ENCODE measurements at regions not wholly inside any gene's neighbourhood (a gene's known extent, or its start where the extent isn't known, plus 50 kb on each side); places are given as distances from the start of the nearest gene placed in this dataset.
"Not testable (repeated sequence)": the region's sequence is repeated elsewhere in the genome, so short reads cannot be mapped to it uniquely, and the experiment has no call there.

DNA sequence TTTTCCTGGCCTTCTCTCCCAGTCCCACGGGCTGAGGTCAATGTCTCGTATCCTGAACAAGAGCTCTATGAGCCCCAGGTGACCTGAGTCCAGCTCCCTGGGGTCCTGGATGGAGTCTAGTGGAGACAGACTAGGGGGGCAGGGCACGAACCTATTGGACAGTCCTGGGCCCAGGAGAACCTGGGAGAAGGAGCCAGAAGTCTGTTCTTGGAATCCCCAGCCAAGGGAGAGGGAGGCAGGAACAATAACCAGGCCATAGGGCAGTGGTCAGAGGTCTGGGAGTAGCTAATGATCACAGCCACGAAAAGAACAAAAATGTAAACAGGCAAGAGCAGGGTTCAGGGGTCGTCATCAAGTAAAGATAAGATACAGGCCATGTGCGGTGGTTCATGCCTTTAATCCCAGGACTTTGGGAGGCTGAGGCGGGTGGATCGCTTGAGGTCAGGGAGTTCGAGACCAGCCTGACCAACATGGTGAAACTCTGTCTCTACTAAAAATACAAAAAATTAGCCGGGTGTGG is 60.8 kb downstream of the COPRS start:
- Histone ChIP-seq H3K36me3 (no peaks in the 10 kb centered on the region), H3K4me3 (no peak overlapping the region), H3K4me1 (peaks cover 0 to 8% of the 10 kb centered on the region in 2 donors), H3K9me3 (no peaks in the 10 kb centered on the region), H3K27me3 (no peaks in the 10 kb centered on the region), H3K27ac (no peak overlapping the region)
- TF ChIP-seq, protein P1, sequence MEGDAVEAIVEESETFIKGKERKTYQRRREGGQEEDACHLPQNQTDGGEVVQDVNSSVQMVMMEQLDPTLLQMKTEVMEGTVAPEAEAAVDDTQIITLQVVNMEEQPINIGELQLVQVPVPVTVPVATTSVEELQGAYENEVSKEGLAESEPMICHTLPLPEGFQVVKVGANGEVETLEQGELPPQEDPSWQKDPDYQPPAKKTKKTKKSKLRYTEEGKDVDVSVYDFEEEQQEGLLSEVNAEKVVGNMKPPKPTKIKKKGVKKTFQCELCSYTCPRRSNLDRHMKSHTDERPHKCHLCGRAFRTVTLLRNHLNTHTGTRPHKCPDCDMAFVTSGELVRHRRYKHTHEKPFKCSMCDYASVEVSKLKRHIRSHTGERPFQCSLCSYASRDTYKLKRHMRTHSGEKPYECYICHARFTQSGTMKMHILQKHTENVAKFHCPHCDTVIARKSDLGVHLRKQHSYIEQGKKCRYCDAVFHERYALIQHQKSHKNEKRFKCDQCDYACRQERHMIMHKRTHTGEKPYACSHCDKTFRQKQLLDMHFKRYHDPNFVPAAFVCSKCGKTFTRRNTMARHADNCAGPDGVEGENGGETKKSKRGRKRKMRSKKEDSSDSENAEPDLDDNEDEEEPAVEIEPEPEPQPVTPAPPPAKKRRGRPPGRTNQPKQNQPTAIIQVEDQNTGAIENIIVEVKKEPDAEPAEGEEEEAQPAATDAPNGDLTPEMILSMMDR (IDR thresholded peaks at IDR 0.05) = no peak
- no peak for DNase-seq (ENCODE audit: low spot score)

DNA sequence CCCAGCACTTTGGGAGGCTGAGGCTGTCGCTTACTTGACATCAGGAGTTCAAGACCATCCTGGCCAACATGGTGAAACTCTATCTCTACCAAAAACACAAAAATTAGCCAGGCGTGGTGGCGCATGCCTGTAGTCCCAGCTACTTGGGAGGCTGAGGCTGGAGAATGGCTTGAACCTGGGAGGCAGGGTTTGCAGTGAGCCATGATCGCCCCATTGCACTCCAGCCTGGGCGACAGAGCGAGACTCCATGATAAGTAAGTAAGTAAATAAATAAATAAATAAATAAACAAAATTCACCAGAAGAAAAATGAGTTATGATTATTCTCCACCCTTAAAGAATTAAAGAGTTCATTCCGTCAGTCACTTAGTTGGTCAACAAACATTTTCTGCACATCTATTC is 63.1 kb downstream of the COPRS start:
- not testable (repeated sequence) for H3K4me1 ChIP-seq; H3K27me3 ChIP-seq; H3K9me3 ChIP-seq; H3K4me3 ChIP-seq; DNase-seq (ENCODE audit: low spot score); H3K27ac ChIP-seq; H3K36me3 ChIP-seq

DNA sequence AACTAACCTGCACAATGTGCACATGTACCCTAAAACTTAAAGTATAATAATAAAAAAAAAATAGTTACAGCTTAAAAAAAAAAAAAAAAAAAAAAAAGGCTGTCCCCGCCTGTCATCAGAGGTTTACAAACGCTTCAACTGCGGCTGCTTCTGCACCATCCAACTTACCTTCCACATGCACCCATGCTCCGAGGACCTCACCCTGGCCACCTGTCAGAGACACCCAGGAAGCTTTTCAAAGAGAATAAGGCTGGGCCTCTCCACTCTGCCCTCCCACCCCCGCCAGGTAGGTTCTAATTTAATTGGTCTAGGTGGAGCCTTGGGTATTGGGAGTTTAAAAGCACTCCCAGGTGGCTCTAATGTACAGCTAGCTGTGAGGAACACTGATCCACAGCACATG is 64.9 kb downstream of the COPRS start:
- Histone ChIP-seq H3K4me3 (no peak overlapping the region), H3K27ac (no peak overlapping the region), H3K36me3 (no peaks in the 10 kb centered on the region), H3K27me3 (no peaks in the 10 kb centered on the region), H3K9me3 (no peaks in the 10 kb centered on the region), H3K4me1 (no peaks in the 10 kb centered on the region)
- DNase-seq (ENCODE audit: low spot score) = no peak
- TF ChIP-seq, protein P1 (IDR thresholded peaks at IDR 0.05) = no peak

DNA sequence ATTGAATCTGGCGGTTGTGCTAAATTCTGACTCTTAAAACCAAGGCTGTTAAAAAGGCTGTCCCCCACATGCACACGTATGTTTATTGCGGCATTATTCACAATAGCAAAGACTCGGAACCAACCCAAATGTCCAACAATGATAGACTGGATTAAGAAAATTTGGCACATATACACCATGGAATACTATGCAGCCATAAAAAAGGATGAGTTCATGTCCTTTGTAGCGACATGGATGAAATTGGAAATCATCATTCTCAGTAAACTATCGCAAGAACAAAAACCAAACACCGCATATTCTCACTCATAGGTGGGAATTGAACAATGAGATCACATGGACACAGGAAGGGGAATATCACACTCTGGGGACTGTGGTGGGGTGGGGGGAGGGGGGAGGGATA is 65.4 kb downstream of the COPRS start:
- H3K4me3 ChIP-seq; H3K27me3 ChIP-seq; H3K9me3 ChIP-seq; H3K27ac ChIP-seq; DNase-seq (ENCODE audit: low spot score); H3K4me1 ChIP-seq; H3K36me3 ChIP-seq: not testable (repeated sequence)

DNA sequence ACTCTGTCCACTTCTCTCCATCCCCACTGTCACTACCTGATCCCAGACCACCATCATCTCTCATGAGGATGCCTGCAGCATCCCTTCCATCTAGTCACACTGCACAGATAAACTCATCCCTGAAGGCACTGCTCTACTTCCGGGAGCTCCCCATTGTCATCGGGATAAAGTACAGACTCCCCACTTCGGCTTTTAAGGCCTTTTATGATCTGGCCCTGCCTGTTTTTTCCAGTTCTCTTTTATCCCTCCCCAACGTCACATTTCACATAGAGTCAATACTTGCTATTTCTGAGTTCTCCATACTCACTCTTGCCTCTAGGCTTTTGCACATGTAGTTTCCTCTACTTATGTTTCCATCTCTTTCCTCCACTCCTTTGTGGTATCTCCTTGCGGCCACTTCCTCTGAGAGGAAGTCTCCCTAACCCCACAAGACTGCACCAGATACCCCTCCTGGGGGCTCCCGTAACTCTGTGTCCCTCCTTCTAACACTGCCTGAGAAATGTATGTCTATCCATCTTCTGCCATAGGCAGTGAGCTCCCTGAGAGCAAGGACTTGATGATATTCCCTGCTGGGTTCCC is 66.9 kb downstream of the COPRS start:
- Histone ChIP-seq H3K27ac (no peak overlapping the region), H3K4me3 (no peak overlapping the region), H3K4me1 (peaks cover 0 to 11% of the 10 kb centered on the region in 2 donors), H3K36me3 (no peaks in the 10 kb centered on the region), H3K27me3 (no peaks in the 10 kb centered on the region), H3K9me3 (no peaks in the 10 kb centered on the region)
- no peak for DNase-seq (ENCODE audit: low spot score)
- TF ChIP-seq, protein P1 (IDR thresholded peaks at IDR 0.05) = no peak

DNA sequence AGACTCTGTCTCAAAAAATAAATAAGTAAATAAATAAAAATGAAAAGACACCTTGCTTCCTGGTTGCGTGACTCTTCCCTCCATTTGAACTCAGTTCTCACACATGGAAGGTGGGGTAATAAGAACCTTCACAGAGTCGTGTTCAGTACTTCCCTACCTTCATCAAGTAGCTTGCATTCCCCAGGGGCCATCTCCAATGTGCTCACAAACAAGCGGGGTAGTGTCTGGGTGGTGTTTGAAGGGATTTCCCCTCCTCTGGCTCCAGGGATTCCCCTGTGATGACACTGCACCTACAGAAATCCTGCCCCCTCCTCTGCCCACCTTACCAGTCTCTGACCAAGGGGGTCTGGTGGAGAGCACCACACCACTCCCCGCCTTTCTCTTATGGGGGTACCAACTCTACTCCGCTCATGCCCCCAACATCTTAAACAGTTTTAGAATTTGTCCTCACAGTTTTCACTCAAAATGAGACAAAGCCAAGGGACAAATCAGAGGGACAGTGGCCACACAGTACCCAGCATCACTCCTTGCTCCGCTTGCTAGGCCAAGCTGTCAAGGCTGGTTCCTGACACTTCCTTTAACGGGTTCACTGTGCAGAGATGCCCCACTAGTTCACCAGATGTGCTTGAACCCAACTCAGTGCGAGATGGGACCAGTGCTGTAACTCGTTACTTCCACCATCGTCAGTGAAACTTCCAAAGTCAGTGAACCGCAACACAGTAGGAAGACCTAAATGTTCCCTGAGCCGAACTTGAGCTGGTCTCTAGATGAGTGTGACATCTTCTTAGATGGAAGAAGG is 69.1 kb downstream of the COPRS start:
- Histone ChIP-seq H3K27me3 (no peaks in the 10 kb centered on the region), H3K36me3 (no peaks in the 10 kb centered on the region), H3K9me3 (no peaks in the 10 kb centered on the region), H3K27ac (no peak overlapping the region), H3K4me1 (peaks cover 0 to 11% of the 10 kb centered on the region in 2 donors), H3K4me3 (no peak overlapping the region)
- TF ChIP-seq, protein P1 (IDR thresholded peaks at IDR 0.05) = no peak
- no peak for DNase-seq (ENCODE audit: low spot score)
